GM18505 (cell line): ENCODE measurements at regions not wholly inside any gene's neighbourhood (a gene's known extent, or its start where the extent isn't known, plus 50 kb on each side); places are given as distances from the start of the nearest gene placed in this dataset.
"Not testable (repeated sequence)": the region's sequence is repeated elsewhere in the genome, so short reads cannot be mapped to it uniquely, and the experiment has no call there.

Experiments
- ATAC-seq: cut with Tn5 transposase; IDR thresholded peaks from one replicate; pipeline ENCODE4 v1.9.1; 2021; ENCODE audit not compliant: unreplicated experiment
- POLR2A ChIP-seq: IDR thresholded peaks from 4 replicates; pipeline ENCODE4 v1.6.1; 2011; ENCODE audit warnings: borderline replicate concordance; ENCODE audit not compliant: insufficient read depth, insufficient read length; ENCODE audit errors: extremely low read depth

- no peak for ATAC-seq
- TF ChIP-seq POLR2A: no peak
These were observed 99.4 kb upstream of the FNDC3A start for GRCh38 chr13:48876289-48876688.

- TF ChIP-seq POLR2A: no peak
- no peak for ATAC-seq
These were observed 96.3 kb upstream of the FNDC3A start for GRCh38 chr13:48879432-48879831.

GRCh38 chr13:48879854-48880253, 95.9 kb upstream of the FNDC3A start:
- ATAC-seq: no peak
- TF ChIP-seq POLR2A: no peak

GRCh38 chr13:48883786-48884185, 91.9 kb upstream of the FNDC3A start:
- ATAC-seq: not testable (repeated sequence)

GRCh38 chr13:48885027-48885395, 90.7 kb upstream of the FNDC3A start:
- TF ChIP-seq POLR2A: no peak
- no peak for ATAC-seq

GRCh38 chr13:48888613-48889012, 87.1 kb upstream of the FNDC3A start:
- no peak for TF ChIP-seq POLR2A

GRCh38 chr13:48890391-48890790, 85.3 kb upstream of the FNDC3A start:
- no peak for TF ChIP-seq POLR2A

More at GRCh38 chr13:48888613-48889012, 87.1 kb upstream of the FNDC3A start:
- no peak for ATAC-seq

GRCh38 chr13:48891586-48891985, 84.1 kb upstream of the FNDC3A start:
- no peak for TF ChIP-seq POLR2A
- ATAC-seq: no peak

More at GRCh38 chr13:48890391-48890790, 85.3 kb upstream of the FNDC3A start:
- ATAC-seq: no peak

GRCh38 chr13:48892053-48892687, 83.5 kb upstream of the FNDC3A start:
- TF ChIP-seq POLR2A: no peak
- ATAC-seq: peak; percentile 95

GRCh38 chr13:48892688-48893075, 83.0 kb upstream of the FNDC3A start:
- no peak for ATAC-seq

GRCh38 chr13:48896312-48896711, 79.4 kb upstream of the FNDC3A start:
- ATAC-seq: no peak

More at GRCh38 chr13:48892688-48893075, 83.0 kb upstream of the FNDC3A start:
- no peak for TF ChIP-seq POLR2A

GRCh38 chr13:48901781-48902180, 73.9 kb upstream of the FNDC3A start:
- no peak for TF ChIP-seq POLR2A
- ATAC-seq: no peak

More at GRCh38 chr13:48896312-48896711, 79.4 kb upstream of the FNDC3A start:
- no peak for TF ChIP-seq POLR2A

- ATAC-seq: no peak
These were observed 73.3 kb upstream of the FNDC3A start for GRCh38 chr13:48902368-48902767.

GRCh38 chr13:48904668-48905290, 70.9 kb upstream of the FNDC3A start:
- no peak for TF ChIP-seq POLR2A
- no peak for ATAC-seq

More at GRCh38 chr13:48902368-48902767, 73.3 kb upstream of the FNDC3A start:
- no peak for TF ChIP-seq POLR2A
